ENCODE measurements at regions not wholly inside any gene's neighbourhood (a gene's known extent, or its start where the extent isn't known, plus 50 kb on each side); places are given as distances from the start of the nearest gene placed in this dataset.

GRCh38 chr7:116152276-116152675 lies 58.1 kb upstream of the TES start:
- no peak for TF ChIP-seq YY1 (IDR thresholded peaks at IDR 0.05; ENCODE audit: insufficient read depth, insufficient read length)
- no peak for TF ChIP-seq ZNF274 (IDR thresholded peaks at IDR 0.05; ENCODE audit: low read depth, low read length)

Measured in NT2/D1 (cell line).